Esophagus muscularis mucosa (tissue), 4 donors: ENCODE measurements at regions not wholly inside any gene's neighbourhood (a gene's known extent, or its start where the extent isn't known, plus 50 kb on each side); places are given as distances from the start of the nearest gene placed in this dataset.

Source experiments
- DNase-seq: peaks from one replicate; pipeline ENCODE4 v3.0.0-alpha.2; 2017; ENCODE audit errors: extremely low spot score
- H3K27ac ChIP-seq, 4 donors: fragments of 200-600 bp; sonication (generic); replicated peaks in 1 of 4; 1 replicate in 3 of 4; 2 replicates in 1 of 4; pipeline ENCODE4 v1.5.1; 2016 to 2019; ENCODE audit warnings: mild to moderate bottlenecking in 1 of 4
- H3K27me3 ChIP-seq, 4 donors: fragments of 200-600 bp; sonication (generic); one replicate each; pipeline versions ENCODE4 v1.5.1 to v1.6.0; 2016 to 2019
- H3K36me3 ChIP-seq, 4 donors: fragments of 200-600 bp; sonication (generic); one replicate each; pipeline ENCODE4 v1.5.1; 2016 to 2019
- H3K4me1 ChIP-seq, 4 donors: fragments of 200-600 bp; sonication (generic); one replicate each; pipeline ENCODE4 v1.5.1; 2016 to 2019
- H3K4me3 ChIP-seq, 4 donors: fragments of 200-600 bp; sonication (generic); 1 replicate in 2 of 4; 2 replicates in 2 of 4; pipeline ENCODE4 v1.5.1; 2016 to 2019; ENCODE audit warnings: mild to moderate bottlenecking in 4 of 4, moderate library complexity in 1 of 4
- H3K9me3 ChIP-seq, 4 donors: fragments of 200-600 bp; sonication (generic); 1 replicate in 3 of 4; 2 replicates in 1 of 4; pipeline ENCODE4 v1.5.1; 2016 to 2019
- EP300 ChIP-seq: sonication (generic); formaldehyde crosslinking; IDR thresholded peaks from one replicate; pipeline ENCODE4 v1.6.1; 2017; ENCODE audit warnings: antibody characterized with exemption
- POLR2A ChIP-seq: fragments of 450-650 bp; IDR thresholded peaks from one replicate; pipeline ENCODE4 v1.6.1; 2017; ENCODE audit warnings: antibody characterized with exemption, moderate library complexity, mild to moderate bottlenecking, low read depth
- POLR2AphosphoS5 ChIP-seq, 2 donors: sonication (generic); formaldehyde crosslinking; IDR thresholded peaks; one replicate each; pipeline ENCODE4 v1.6.1; 2017; ENCODE audit warnings: antibody characterized with exemption in 2 of 2
- WGBS: methylation state at CpG from one replicate; pipeline ENCODE4 v1.1.5; 2018; 5-methylcytosine and 5-hydroxymethylcytosine counted together
- intact Hi-C: fragments of 100-400 bp; cut with DNase I; formaldehyde crosslinking; loops from one replicate; pipeline ENCODE4 v1.15.1; 2023
- TF ChIP-seq, protein P1 (sequence below), 3 experiments: fragments of 200-600 bp in 2 of 3; fragments of 450-650 bp in 1 of 3; sonication (generic) in 2 of 3; IDR thresholded peaks; one replicate each; pipeline ENCODE4 v1.5.1; 2017 to 2019; ENCODE audit warnings: antibody characterized with exemption in 3 of 3, mild to moderate bottlenecking in 2 of 3, moderate library complexity in 1 of 3

- H3K4me3 ChIP-seq: no peak overlapping the region
- H3K27ac ChIP-seq: no peak overlapping the region
- TF ChIP-seq, protein P1, sequence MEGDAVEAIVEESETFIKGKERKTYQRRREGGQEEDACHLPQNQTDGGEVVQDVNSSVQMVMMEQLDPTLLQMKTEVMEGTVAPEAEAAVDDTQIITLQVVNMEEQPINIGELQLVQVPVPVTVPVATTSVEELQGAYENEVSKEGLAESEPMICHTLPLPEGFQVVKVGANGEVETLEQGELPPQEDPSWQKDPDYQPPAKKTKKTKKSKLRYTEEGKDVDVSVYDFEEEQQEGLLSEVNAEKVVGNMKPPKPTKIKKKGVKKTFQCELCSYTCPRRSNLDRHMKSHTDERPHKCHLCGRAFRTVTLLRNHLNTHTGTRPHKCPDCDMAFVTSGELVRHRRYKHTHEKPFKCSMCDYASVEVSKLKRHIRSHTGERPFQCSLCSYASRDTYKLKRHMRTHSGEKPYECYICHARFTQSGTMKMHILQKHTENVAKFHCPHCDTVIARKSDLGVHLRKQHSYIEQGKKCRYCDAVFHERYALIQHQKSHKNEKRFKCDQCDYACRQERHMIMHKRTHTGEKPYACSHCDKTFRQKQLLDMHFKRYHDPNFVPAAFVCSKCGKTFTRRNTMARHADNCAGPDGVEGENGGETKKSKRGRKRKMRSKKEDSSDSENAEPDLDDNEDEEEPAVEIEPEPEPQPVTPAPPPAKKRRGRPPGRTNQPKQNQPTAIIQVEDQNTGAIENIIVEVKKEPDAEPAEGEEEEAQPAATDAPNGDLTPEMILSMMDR (IDR thresholded peaks at IDR 0.05): no peak
- TF ChIP-seq EP300: no peak
- TF ChIP-seq POLR2AphosphoS5 (IDR thresholded peaks at IDR 0.05): no peak
- no peak for TF ChIP-seq POLR2A
- H3K36me3 ChIP-seq: no peaks in the 10 kb centered on the region
- H3K27me3 ChIP-seq: peaks cover 0 to 68% (median 0%) of the 10 kb centered on the region in 4 donors
- DNase-seq: no peak
- peaks cover 0 to 11% (median 9%) of the 10 kb centered on the region in 4 donors for H3K4me1 ChIP-seq
- intact Hi-C loops: no loop called here
- 69% methylated on average over 4 of the region's 6 CpGs for WGBS
- H3K9me3 ChIP-seq: peaks cover 0 to 29% (median 7%) of the 10 kb centered on the region in 4 donors
Measured at GRCh38 chr16:87131996-87132345, 185.2 kb downstream of the C16orf95 start.

- Histone ChIP-seq H3K36me3 (no peaks in the 10 kb centered on the region), H3K27me3 (peaks cover 0 to 63% (median 0%) of the 10 kb centered on the region in 4 donors), H3K27ac (peak overlapping the region in 1 of 4 donors; percentile 30), H3K4me3 (no peak overlapping the region), H3K4me1 (peaks cover 0 to 6% (median 3%) of the 10 kb centered on the region in 4 donors), H3K9me3 (peaks cover 0 to 32% (median 7%) of the 10 kb centered on the region in 4 donors)
- TF ChIP-seq EP300 (no peak), POLR2AphosphoS5 (IDR thresholded peaks at IDR 0.05) (peak in 1 of 2 donors; percentile 13), POLR2A (no peak)
- TF ChIP-seq, protein P1 (IDR thresholded peaks at IDR 0.05): no peak
- WGBS: 58% methylated on average over 20 of the region's 20 CpGs
- DNase-seq: no peak
- intact Hi-C loops: no loop called here
Measured at GRCh38 chr16:87132361-87133014, 184.7 kb downstream of the C16orf95 start.

DNA sequence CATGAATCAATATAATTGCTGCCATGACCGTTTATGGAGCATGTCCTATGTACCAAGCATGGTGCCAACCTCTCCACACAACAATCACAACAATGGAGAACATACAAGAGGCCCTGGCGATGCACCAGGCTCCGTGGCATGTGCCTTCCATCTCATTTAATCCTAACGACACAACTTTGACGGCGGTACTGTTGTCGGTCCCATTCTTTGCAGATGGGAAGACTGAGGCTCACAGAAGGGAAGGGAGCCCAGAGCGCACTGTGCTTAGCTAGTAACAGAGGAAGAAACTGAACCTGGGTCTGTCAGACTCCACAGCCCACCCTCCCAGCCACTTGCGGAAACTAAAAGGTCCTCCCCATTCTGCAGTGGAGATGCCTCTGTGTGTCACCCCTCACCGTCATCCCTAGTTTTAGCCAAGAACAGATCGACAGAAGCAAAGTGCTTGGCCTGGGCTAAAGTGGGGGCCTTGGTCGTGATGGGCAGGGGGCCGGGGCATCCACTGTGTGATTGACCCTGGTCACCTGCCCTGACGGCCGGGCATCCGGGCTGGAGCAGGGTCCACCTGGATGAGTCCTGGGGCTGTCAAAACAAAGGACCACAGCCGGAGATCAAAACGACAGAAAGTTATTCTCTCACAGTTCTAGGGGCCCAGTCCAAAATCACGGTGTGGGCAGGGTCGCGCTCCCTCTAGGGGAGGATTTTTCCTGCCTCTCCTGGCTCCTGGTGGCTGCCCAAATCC lies 183.9 kb downstream of the C16orf95 start:
- intact Hi-C loops: no loop called here
- Histone ChIP-seq H3K36me3 (no peaks in the 10 kb centered on the region), H3K27me3 (peaks cover 0 to 58% (median 0%) of the 10 kb centered on the region in 4 donors), H3K27ac (peak overlapping the region in 1 of 4 donors; percentile 30), H3K9me3 (peaks cover 0 to 32% (median 7%) of the 10 kb centered on the region in 4 donors), H3K4me3 (no peak overlapping the region), H3K4me1 (no peaks in the 10 kb centered on the region)
- 81% methylated on average over 18 of the region's 21 CpGs for WGBS
- DNase-seq: no peak
- TF ChIP-seq POLR2AphosphoS5 (IDR thresholded peaks at IDR 0.05): no peak
- no peak for TF ChIP-seq POLR2A
- TF ChIP-seq, protein P1 (IDR thresholded peaks at IDR 0.05): no peak
- no peak for TF ChIP-seq EP300

DNA sequence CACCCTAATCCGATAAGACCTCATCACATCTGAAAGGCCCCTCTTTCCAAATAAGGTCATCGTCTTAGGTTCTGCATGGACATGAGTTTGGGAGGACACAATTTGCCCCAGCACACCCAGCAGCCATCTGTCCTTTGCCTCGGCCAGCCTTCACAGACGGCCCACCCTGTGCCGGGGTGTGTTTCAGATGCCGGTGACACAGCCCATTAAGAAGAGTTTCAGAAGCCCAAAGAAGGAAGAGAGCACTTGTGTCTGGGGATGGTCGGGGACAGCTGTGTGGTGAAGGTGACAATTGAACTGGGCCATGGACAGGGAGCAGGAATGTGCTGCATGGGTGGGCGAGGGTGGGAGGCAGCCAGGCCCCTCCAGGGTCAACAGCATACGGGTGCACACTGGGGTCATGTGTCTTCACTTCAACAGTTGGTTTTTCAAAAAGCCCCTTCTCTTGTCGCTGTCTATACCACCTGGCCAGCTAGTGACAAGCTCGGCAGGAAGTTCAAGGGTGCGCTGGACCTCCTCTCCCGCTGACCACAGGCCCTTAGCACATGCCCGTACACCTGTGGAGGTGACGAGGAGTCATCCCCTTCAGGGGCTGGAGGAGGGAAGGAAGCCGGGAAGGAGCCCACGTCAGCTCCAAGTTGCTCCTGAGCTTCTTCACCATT lies 183.1 kb downstream of the C16orf95 start:
- TF ChIP-seq EP300: no peak
- no peak for TF ChIP-seq POLR2AphosphoS5 (IDR thresholded peaks at IDR 0.05)
- TF ChIP-seq POLR2A: no peak
- TF ChIP-seq, protein P1 (IDR thresholded peaks at IDR 0.05): no peak
- DNase-seq: no peak

More for the DNA sequence above, 183.1 kb downstream of the C16orf95 start:
- Histone ChIP-seq H3K9me3 (peaks cover 0 to 25% (median 7%) of the 10 kb centered on the region in 4 donors), H3K4me1 (no peaks in the 10 kb centered on the region), H3K27ac (no peak overlapping the region), H3K4me3 (no peak overlapping the region), H3K36me3 (no peaks in the 10 kb centered on the region), H3K27me3 (peaks cover 0 to 53% (median 0%) of the 10 kb centered on the region in 4 donors)
- WGBS: 95% methylated on average over 12 of the region's 17 CpGs
- intact Hi-C loops: no loop called here
